ENCODE measurements at regions not wholly inside any gene's neighbourhood (a gene's known extent, or its start where the extent isn't known, plus 50 kb on each side); places are given as distances from the start of the nearest gene placed in this dataset.

DNA sequence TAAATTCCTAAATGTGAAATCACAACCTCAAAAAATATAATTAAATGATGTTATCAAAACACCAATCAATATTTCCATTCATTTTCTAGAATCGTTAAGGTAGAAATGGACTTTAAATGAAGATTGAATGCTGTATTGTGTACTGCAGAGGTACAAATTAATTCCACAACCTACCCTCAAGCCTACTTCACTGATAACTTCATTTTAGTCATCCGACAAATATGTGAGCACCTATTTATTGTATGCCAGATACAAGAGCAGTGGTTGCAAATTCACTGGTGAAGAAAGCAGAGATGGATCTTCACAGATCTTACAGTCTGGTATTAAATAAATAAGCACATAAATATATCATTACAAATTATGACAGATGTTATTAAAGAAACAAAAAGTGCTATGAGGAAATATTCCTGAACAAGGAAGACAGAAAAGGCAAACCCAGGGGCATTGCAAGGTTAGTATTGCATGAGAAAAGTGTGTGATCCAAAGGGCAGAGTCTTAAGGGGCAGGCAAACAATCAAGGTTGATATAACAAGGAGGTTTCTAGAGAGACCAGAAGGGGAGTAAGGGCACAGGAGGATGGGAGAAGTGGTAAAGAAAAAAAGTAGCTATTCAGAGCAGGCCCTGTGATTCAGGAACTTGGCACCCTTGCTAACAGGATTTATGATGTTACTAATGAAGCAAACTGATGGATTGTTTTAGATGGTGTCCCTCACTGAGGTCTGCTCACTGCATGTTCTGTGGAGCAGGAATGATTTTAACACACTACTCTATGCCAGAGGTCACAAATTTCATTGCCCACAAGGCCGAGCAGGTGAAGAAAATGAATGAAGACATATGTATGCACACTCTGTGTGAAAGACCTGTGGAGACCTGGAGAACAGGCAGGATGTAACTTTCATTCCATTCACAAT lies 128.0 kb upstream of the CCDC150 start:
- 0% methylated on average over 3 of the region's 3 CpGs for WGBS (ENCODE audit: insufficient coverage, low coverage, missing lambda C conversion rate)
- H3K4me1 ChIP-seq (replicated peaks in 1 of 2; ENCODE audit: control insufficient read depth in 2 of 2, insufficient read depth in 2 of 2, low read length in 2 of 2), result no peaks in the 10 kb centered on the region; a peak in 1 of 5 replicates
- H3K9ac ChIP-seq (ENCODE audit: insufficient read depth in 1 of 2, low read depth in 2 of 2, low read length in 2 of 2), result no peak overlapping the region
- BruUV-seq (replicated peaks), result no TSS peak
- no peak for FAIRE-seq
- no peak overlapping the region for H3K4me2 ChIP-seq (ENCODE audit: insufficient read depth, low read length)
- peaks cover 0 to 16% of the 10 kb centered on the region in 2 experiments; a peak in 2 of 5 replicates for H3K27me3 ChIP-seq (ENCODE audit: control insufficient read depth in 2 of 2, insufficient read depth in 2 of 2, low read length in 2 of 2)
- ATAC-seq, result no peak
- H3K79me2 ChIP-seq (ENCODE audit: control insufficient read depth, insufficient read depth, low read length), result no peaks in the 10 kb centered on the region
- no peaks in the 10 kb centered on the region for H3K9me1 ChIP-seq (ENCODE audit: control insufficient read depth, insufficient read depth, low read length)
- no peaks in the 10 kb centered on the region for H3K36me3 ChIP-seq (ENCODE audit: control insufficient read depth, insufficient read depth, low read length)
- H3K27ac ChIP-seq (ENCODE audit: extremely low read depth, low read depth, low read length), result no peak overlapping the region
- in situ Hi-C loops (cut with MboI) (no loop called here), intact Hi-C loops (cut with micrococcal nuclease) (no loop called here)
- no peaks in the 10 kb centered on the region for H4K20me1 ChIP-seq (replicated peaks; ENCODE audit: control insufficient read depth, insufficient read depth, low read length)
- POLR2A ChIA-PET, result no interaction called here
- H3K9me3 ChIP-seq (replicated peaks; ENCODE audit: control insufficient read depth, insufficient read depth, low read depth, low read length), result no peaks in the 10 kb centered on the region
- CTCF ChIA-PET (ENCODE audit: low intra/inter-chr PET ratio), result no interaction called here
- no peak overlapping the region for H2AFZ ChIP-seq (ENCODE audit: low read depth, low read length)
- no peak overlapping the region for H3K4me3 ChIP-seq
- no peak for DNase-seq (ENCODE audit: extremely low read depth in 1 of 4, low spot score in 3 of 4)
- TF ChIP-seq HDAC2 (IDR thresholded peaks at IDR 0.05) (no peak), CBFB (CRISPR knock-in tag; IDR thresholded peaks at IDR 0.05) (no peak), HOXB6 (CRISPR knock-in tag; IDR thresholded peaks at IDR 0.05; ENCODE audit: borderline replicate concordance) (no peak)
- TF ChIP-seq, protein P1, sequence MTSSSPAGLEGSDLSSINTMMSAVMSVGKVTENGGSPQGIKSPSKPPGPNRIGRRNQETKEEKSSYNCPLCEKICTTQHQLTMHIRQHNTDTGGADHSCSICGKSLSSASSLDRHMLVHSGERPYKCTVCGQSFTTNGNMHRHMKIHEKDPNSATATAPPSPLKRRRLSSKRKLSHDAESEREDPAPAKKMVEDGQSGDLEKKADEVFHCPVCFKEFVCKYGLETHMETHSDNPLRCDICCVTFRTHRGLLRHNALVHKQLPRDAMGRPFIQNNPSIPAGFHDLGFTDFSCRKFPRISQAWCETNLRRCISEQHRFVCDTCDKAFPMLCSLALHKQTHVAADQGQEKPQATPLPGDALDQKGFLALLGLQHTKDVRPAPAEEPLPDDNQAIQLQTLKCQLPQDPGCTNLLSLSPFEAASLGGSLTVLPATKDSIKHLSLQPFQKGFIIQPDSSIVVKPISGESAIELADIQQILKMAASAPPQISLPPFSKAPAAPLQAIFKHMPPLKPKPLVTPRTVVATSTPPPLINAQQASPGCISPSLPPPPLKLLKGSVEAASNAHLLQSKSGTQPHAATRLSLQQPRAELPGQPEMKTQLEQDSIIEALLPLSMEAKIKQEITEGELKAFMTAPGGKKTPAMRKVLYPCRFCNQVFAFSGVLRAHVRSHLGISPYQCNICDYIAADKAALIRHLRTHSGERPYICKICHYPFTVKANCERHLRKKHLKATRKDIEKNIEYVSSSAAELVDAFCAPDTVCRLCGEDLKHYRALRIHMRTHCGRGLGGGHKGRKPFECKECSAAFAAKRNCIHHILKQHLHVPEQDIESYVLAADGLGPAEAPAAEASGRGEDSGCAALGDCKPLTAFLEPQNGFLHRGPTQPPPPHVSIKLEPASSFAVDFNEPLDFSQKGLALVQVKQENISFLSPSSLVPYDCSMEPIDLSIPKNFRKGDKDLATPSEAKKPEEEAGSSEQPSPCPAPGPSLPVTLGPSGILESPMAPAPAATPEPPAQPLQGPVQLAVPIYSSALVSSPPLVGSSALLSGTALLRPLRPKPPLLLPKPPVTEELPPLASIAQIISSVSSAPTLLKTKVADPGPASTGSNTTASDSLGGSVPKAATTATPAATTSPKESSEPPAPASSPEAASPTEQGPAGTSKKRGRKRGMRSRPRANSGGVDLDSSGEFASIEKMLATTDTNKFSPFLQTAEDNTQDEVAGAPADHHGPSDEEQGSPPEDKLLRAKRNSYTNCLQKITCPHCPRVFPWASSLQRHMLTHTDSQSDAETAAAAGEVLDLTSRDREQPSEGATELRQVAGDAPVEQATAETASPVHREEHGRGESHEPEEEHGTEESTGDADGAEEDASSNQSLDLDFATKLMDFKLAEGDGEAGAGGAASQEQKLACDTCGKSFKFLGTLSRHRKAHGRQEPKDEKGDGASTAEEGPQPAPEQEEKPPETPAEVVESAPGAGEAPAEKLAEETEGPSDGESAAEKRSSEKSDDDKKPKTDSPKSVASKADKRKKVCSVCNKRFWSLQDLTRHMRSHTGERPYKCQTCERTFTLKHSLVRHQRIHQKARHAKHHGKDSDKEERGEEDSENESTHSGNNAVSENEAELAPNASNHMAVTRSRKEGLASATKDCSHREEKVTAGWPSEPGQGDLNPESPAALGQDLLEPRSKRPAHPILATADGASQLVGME (CRISPR knock-in tag; IDR thresholded peaks at IDR 0.05), result no peak
- TF ChIP-seq, protein P2, sequence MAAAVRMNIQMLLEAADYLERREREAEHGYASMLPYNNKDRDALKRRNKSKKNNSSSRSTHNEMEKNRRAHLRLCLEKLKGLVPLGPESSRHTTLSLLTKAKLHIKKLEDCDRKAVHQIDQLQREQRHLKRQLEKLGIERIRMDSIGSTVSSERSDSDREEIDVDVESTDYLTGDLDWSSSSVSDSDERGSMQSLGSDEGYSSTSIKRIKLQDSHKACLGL (CRISPR knock-in tag; IDR thresholded peaks at IDR 0.05; ENCODE audit: borderline replicate concordance, poor library complexity, severe bottlenecking), result no peak
- TF ChIP-seq, protein P3, sequence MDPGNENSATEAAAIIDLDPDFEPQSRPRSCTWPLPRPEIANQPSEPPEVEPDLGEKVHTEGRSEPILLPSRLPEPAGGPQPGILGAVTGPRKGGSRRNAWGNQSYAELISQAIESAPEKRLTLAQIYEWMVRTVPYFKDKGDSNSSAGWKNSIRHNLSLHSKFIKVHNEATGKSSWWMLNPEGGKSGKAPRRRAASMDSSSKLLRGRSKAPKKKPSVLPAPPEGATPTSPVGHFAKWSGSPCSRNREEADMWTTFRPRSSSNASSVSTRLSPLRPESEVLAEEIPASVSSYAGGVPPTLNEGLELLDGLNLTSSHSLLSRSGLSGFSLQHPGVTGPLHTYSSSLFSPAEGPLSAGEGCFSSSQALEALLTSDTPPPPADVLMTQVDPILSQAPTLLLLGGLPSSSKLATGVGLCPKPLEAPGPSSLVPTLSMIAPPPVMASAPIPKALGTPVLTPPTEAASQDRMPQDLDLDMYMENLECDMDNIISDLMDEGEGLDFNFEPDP (CRISPR knock-in tag; IDR thresholded peaks at IDR 0.05), result no peak
- TF ChIP-seq, protein P4, sequence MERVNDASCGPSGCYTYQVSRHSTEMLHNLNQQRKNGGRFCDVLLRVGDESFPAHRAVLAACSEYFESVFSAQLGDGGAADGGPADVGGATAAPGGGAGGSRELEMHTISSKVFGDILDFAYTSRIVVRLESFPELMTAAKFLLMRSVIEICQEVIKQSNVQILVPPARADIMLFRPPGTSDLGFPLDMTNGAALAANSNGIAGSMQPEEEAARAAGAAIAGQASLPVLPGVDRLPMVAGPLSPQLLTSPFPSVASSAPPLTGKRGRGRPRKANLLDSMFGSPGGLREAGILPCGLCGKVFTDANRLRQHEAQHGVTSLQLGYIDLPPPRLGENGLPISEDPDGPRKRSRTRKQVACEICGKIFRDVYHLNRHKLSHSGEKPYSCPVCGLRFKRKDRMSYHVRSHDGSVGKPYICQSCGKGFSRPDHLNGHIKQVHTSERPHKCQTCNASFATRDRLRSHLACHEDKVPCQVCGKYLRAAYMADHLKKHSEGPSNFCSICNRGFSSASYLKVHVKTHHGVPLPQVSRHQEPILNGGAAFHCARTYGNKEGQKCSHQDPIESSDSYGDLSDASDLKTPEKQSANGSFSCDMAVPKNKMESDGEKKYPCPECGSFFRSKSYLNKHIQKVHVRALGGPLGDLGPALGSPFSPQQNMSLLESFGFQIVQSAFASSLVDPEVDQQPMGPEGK (CRISPR knock-in tag; IDR thresholded peaks at IDR 0.05; ENCODE audit: borderline replicate concordance), result no peak
